Spleen (tissue), 11 donors: ENCODE measurements at regions not wholly inside any gene's neighbourhood (a gene's known extent, or its start where the extent isn't known, plus 50 kb on each side); places are given as distances from the start of the nearest gene placed in this dataset.

ENCODE experiments used
- DNase-seq: peaks from one replicate; pipeline ENCODE4 v3.0.0-alpha.2; 2020
- H3K27ac ChIP-seq, 8 donors: fragments of 200-600 bp; sonication (generic) in 7 of 8; 1 replicate in 4 of 8; 2 replicates in 4 of 8; pipeline versions ENCODE4 v1.5.0 to v1.8.0; 2016 to 2021; ENCODE audit warnings: inconsistent platforms in 4 of 8, mild to moderate bottlenecking in 4 of 8, moderate library complexity in 1 of 8
- H3K27me3 ChIP-seq, 7 donors: fragments of 200-600 bp; sonication (generic) in 6 of 7; replicated peaks in 1 of 7; 1 replicate in 4 of 7; 2 replicates in 3 of 7; pipeline versions ENCODE4 v1.5.0 to v1.8.0; 2016 to 2021; ENCODE audit warnings: inconsistent platforms in 3 of 7, mild to moderate bottlenecking in 1 of 7
- H3K36me3 ChIP-seq, 6 donors: fragments of 200-600 bp; sonication (generic) in 5 of 6; 1 replicate in 4 of 6; 2 replicates in 2 of 6; pipeline versions ENCODE4 v1.5.0 to v1.8.0; 2016 to 2021; ENCODE audit warnings: inconsistent platforms in 2 of 6
- H3K4me1 ChIP-seq, 6 donors: fragments of 200-600 bp; sonication (generic) in 5 of 6; 1 replicate in 3 of 6; 2 replicates in 3 of 6; pipeline versions ENCODE4 v1.5.0 to v1.8.0; 2016 to 2021; ENCODE audit warnings: inconsistent platforms in 3 of 6
- H3K4me3 ChIP-seq, 8 donors: fragments of 200-600 bp; sonication (generic) in 7 of 8; 1 replicate in 4 of 8; 2 replicates in 4 of 8; pipeline versions ENCODE4 v1.5.0 to v1.8.0; 2016 to 2021; ENCODE audit warnings: inconsistent platforms in 4 of 8, mild to moderate bottlenecking in 4 of 8, moderate library complexity in 2 of 8
- H3K9me3 ChIP-seq, 8 donors: fragments of 200-600 bp; sonication (generic) in 7 of 8; 1 replicate in 4 of 8; 2 replicates in 4 of 8; pipeline versions ENCODE4 v1.5.0 to v1.8.0; 2016 to 2021; ENCODE audit warnings: inconsistent platforms in 4 of 8
- CTCF ChIP-seq, 11 experiments: fragments of 200-600 bp in 7 of 11; fragments of 450-650 bp in 4 of 11; sonication (generic) in 4 of 11; IDR thresholded peaks in 8 of 11; conservative IDR thresholded peaks in 3 of 11; 1 replicate in 7 of 11; 2 replicates in 4 of 11; pipeline versions ENCODE4 v1.4.0 to v1.8.0; 2016 to 2021; ENCODE audit warnings: antibody characterized with exemption in 11 of 11, inconsistent platforms in 4 of 11, mild to moderate bottlenecking in 1 of 11
- POLR2A ChIP-seq, 3 donors: fragments of 450-650 bp; IDR thresholded peaks; one replicate each; pipeline ENCODE4 v1.5.1; 2017; ENCODE audit warnings: antibody characterized with exemption in 3 of 3, mild to moderate bottlenecking in 1 of 3
- POLR2AphosphoS5 ChIP-seq, 3 donors: sonication (generic); formaldehyde crosslinking; IDR thresholded peaks; one replicate each; pipeline ENCODE4 v1.5.1; 2017; ENCODE audit warnings: antibody characterized with exemption in 3 of 3
- WGBS, 5 donors: extraction: QIAGEN DNeasy Blood & Tissue Kit in 3 of 5; methylation state at CpG; one replicate each; pipeline versions ENCODE4 v1.1.5 to v1.1.7; 2013 to 2018; 5-methylcytosine and 5-hydroxymethylcytosine counted together
- intact Hi-C: fragments of 100-400 bp; cut with DNase I; formaldehyde crosslinking; loops from one replicate; pipeline ENCODE4 v1.15.0; 2023; ENCODE audit warnings: low total_unique reads
- donor health status: healthy with polysubstance abuse.
- donor health status: DM: no; HTN: no; CAD: no; lungs with moderate emphysema.
- donor health status: DM: no; HTN: no; CAD: no.
- donor health status: Bipolar disorder and iron deficiency.
- donor health status: healthy.
- donor health status: DM: no; HTN: no; CAD: no.
- donor health status: DM: yes; HTN: yes; CAD: no.

DNA sequence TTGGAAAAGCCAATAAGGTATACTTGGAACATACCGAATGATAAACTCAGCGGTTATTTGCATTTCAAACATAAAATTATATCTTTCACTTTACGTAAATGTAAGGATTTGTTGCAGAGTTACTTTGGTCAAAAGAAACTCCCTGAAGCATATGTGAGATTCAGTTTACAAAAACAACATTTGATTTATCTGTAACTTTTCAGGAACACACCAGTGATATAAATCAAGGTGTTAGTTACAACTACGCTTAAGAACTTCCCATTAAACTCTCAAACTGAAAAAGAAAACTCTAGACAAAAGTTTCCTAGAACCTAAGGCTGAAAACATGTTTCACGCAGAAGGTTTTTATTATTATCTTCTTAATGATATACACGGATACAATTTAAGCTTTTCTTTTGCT lies 110.6 kb upstream of the MEIS1 start:
- Histone ChIP-seq H3K9me3 (no peaks in the 10 kb centered on the region), H3K36me3 (no peaks in the 10 kb centered on the region), H3K27me3 (no peaks in the 10 kb centered on the region), H3K4me3 (no peak overlapping the region), H3K27ac (no peak overlapping the region), H3K4me1 (no peaks in the 10 kb centered on the region)
- intact Hi-C loops = no loop called here
- DNase-seq = no peak
- no peak for TF ChIP-seq POLR2A (IDR thresholded peaks at IDR 0.05)
- no peak for TF ChIP-seq CTCF (IDR thresholded peaks at IDR 0.05 in 8 of 11, conservative IDR thresholded peaks at IDR 0.05 in 3 of 11)
- no peak for TF ChIP-seq POLR2AphosphoS5 (IDR thresholded peaks at IDR 0.05)
- 80 to 89% (median 82%) methylated on average over 6 of the region's 6 CpGs for WGBS, 5 donors

- Histone ChIP-seq H3K36me3 (no peaks in the 10 kb centered on the region), H3K4me3 (no peak overlapping the region), H3K27me3 (no peaks in the 10 kb centered on the region), H3K9me3 (no peaks in the 10 kb centered on the region), H3K4me1 (no peaks in the 10 kb centered on the region), H3K27ac (no peak overlapping the region)
- intact Hi-C loops = no loop called here
- no peak for DNase-seq
- TF ChIP-seq POLR2A (IDR thresholded peaks at IDR 0.05) = no peak
- TF ChIP-seq POLR2AphosphoS5 (IDR thresholded peaks at IDR 0.05) = no peak
- 52 to 83% (median 62%) methylated on average over 8 of the region's 8 CpGs for WGBS, 5 donors
Observed at GRCh38 chr2:66323406-66323805, 111.5 kb upstream of the MEIS1 start.

DNA sequence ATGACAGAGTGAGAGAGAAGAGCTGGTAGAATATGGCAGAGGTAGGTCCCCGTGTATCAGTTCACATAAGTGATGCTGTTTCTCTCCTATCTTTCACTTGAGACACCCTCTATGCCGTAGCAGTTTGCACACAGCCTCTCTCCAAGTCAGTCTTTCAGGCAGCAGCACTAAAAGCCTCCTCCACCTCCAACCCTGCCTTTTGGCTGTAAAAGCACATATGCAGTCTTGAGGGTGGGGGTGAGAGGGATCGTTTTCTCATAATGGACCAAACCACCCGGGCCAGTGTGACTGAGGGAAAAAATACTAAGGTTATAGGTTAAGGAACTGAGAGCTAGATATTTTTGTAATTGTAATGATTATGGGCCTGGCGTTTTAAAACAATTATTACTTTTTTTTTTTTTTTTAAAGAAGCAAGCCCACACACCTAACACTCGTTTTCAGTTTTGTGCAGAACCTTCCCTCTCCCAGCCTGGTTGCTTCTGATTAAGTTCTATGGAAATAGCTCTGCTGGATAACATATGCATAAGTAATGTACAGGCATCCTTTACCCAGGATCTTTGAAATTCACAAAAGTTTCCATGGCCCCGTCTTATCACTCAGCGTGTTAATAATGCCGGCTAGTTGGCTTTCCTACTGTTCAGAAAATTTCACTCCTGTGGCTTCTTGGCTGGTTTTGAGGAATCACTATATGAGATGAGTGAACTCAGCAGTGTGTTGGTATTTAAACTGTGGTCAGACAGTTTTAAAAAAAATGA lies 112.2 kb upstream of the MEIS1 start:
- no peaks in the 10 kb centered on the region for H3K27me3 ChIP-seq

GRCh38 chr2:66318009-66318561 lies 116.8 kb upstream of the MEIS1 start:
- intact Hi-C loops = no loop called here

More for the DNA sequence above, 112.2 kb upstream of the MEIS1 start:
- Histone ChIP-seq H3K36me3 (no peaks in the 10 kb centered on the region), H3K27ac (no peak overlapping the region), H3K4me3 (no peak overlapping the region), H3K4me1 (no peaks in the 10 kb centered on the region), H3K9me3 (no peaks in the 10 kb centered on the region)
- intact Hi-C loops = no loop called here
- TF ChIP-seq POLR2AphosphoS5 (IDR thresholded peaks at IDR 0.05) (no peak), CTCF (IDR thresholded peaks at IDR 0.05 in 8 of 11, conservative IDR thresholded peaks at IDR 0.05 in 3 of 11) (no peak), POLR2A (IDR thresholded peaks at IDR 0.05) (no peak)
- WGBS, 5 donors = 66 to 82% (median 73%) methylated on average over 9 of the region's 9 CpGs
- DNase-seq = no peak

More at GRCh38 chr2:66318009-66318561, 116.8 kb upstream of the MEIS1 start:
- TF ChIP-seq POLR2AphosphoS5 (IDR thresholded peaks at IDR 0.05) (no peak), CTCF (IDR thresholded peaks at IDR 0.05 in 8 of 11, conservative IDR thresholded peaks at IDR 0.05 in 3 of 11) (no peak), POLR2A (IDR thresholded peaks at IDR 0.05) (no peak)
- no peak overlapping the region for H3K27ac ChIP-seq
- DNase-seq = no peak
- peaks cover 0 to 11% (median 0%) of the 10 kb centered on the region in 8 donors for H3K9me3 ChIP-seq
- no peak overlapping the region for H3K4me3 ChIP-seq
- 65 to 78% (median 72%) methylated on average over 3 of the region's 3 CpGs for WGBS, 5 donors
- H3K27me3 ChIP-seq = no peaks in the 10 kb centered on the region
- H3K4me1 ChIP-seq = no peaks in the 10 kb centered on the region
- no peaks in the 10 kb centered on the region for H3K36me3 ChIP-seq
